ENCODE measurements at regions not wholly inside any gene's neighbourhood (a gene's known extent, or its start where the extent isn't known, plus 50 kb on each side); places are given as distances from the start of the nearest gene placed in this dataset.

DNA sequence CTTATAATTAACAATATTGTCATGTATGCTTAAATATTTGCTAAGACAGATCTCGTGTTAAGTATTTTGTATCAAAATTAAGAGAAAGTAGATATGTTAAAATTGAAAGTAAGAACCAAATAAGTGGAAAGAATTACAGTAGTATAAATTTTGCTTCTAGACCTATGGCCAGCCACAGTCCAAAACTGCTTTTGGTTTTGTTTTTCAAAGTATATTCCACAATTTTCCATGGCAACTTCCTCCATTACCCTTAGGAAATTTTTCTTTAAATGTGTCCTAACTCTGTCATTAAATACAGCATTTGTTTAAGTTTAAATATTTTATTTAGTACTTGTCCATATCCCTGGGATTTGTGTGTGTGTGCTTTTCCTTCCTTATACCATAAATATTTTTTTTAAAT lies 689.0 kb downstream of the DIAPH3 start:
- peaks cover 2 to 6% (median 3%) of the 10 kb centered on the region in 3 experiments; a peak in 6 of 7 replicates for H3K36me3 Mint-ChIP-seq (ENCODE audit: insufficient read depth in 1 of 3, low read depth in 3 of 3)
- H2BK12ac ChIP-seq (ENCODE audit: insufficient read length, low read depth, low read length), result no peak overlapping the region
- no CpG with 5 or more reads among the region's 1 CpG for WGBS (ENCODE audit: extremely low coverage, insufficient read length, low lambda C conversion rate)

More for the DNA sequence above, 689.0 kb downstream of the DIAPH3 start:
- Histone ChIP-seq H3K27ac (ENCODE audit: insufficient read length, low read depth, low read length) (no peak overlapping the region), H2BK5ac (ENCODE audit: insufficient read length, low read length) (no peak overlapping the region), H3K79me2 (ENCODE audit: insufficient read depth, low read length) (no peaks in the 10 kb centered on the region), H3K23me2 (ENCODE audit: insufficient read length, low read depth, low read length, poor library complexity, severe bottlenecking) (no peaks in the 10 kb centered on the region), H4K8ac (replicated peaks; ENCODE audit: insufficient read length, low read depth, low read length) (no peak overlapping the region), H2AK5ac (ENCODE audit: insufficient read length, low read length) (no peak overlapping the region), H4K5ac (ENCODE audit: insufficient read length, low read depth, low read length) (no peak overlapping the region), H3T11ph (ENCODE audit: low read length) (no peak overlapping the region), H3K18ac (ENCODE audit: insufficient read length, low read depth, low read length) (no peak overlapping the region), H3K9ac (ENCODE audit: extremely low read depth, insufficient read length, low read length) (no peak overlapping the region), H3K56ac (ENCODE audit: insufficient read length, low read depth, low read length) (no peak overlapping the region), H3K79me1 (ENCODE audit: insufficient read depth, low read depth, low read length, poor library complexity, severe bottlenecking) (no peaks in the 10 kb centered on the region), H3K23ac (ENCODE audit: insufficient read length, low read depth, low read length) (no peak overlapping the region), H2BK15ac (ENCODE audit: low read depth, low read length) (no peak overlapping the region), H4K91ac (ENCODE audit: insufficient read length, low read depth, low read length) (no peak overlapping the region), H2BK20ac (ENCODE audit: low read depth, low read length, poor library complexity, severe bottlenecking) (no peak overlapping the region), H3K14ac (ENCODE audit: insufficient read depth, low read length) (no peak overlapping the region), H3K27me3 (ENCODE audit: insufficient read depth, low read length) (no peaks in the 10 kb centered on the region), H2BK120ac (ENCODE audit: low read depth, low read length, poor library complexity, severe bottlenecking) (no peak overlapping the region), H4K20me1 (ENCODE audit: control insufficient read depth, insufficient read depth, insufficient read length) (no peaks in the 10 kb centered on the region), H3K9me3 (ENCODE audit: control insufficient read depth, low read depth, low read length) (no peaks in the 10 kb centered on the region), H3K4ac (ENCODE audit: low read depth, low read length) (no peak overlapping the region), H3K4me2 (ENCODE audit: insufficient read depth, insufficient read length, low read length) (no peak overlapping the region), H2AFZ (ENCODE audit: low read length) (no peak overlapping the region), H3K4me1 (ENCODE audit: insufficient read depth, low read length) (peaks cover 5% of the 10 kb centered on the region)
- no peak for TF ChIP-seq CTCF (conservative IDR thresholded peaks at IDR 0.05)
- no peak for DNase-seq
- Mint-ChIP-seq H3K4me3 (no peak overlapping the region), H3K9me3 (peaks cover 3 to 5% of the 10 kb centered on the region in 2 experiments; a peak in 4 of 5 replicates), H3K4me1 (peaks cover 34 to 52% of the 10 kb centered on the region in 2 experiments), H3K27ac (no peak overlapping the region; a peak in 1 of 7 replicates), H3K27me3 (ENCODE audit: low read depth) (no peaks in the 10 kb centered on the region)
